PFSK-1 (cell line): ENCODE measurements at regions not wholly inside any gene's neighbourhood (a gene's known extent, or its start where the extent isn't known, plus 50 kb on each side); places are given as distances from the start of the nearest gene placed in this dataset.

Experiments
- FOXP2 ChIP-seq: optimal IDR thresholded peaks from 2 replicates; pipeline ENCODE3; 2011; ENCODE audit warnings: borderline replicate concordance, control low read depth, inconsistent platforms; ENCODE audit not compliant: insufficient read depth; ENCODE audit errors: extremely low read length, extremely low read depth
- POLR2AphosphoS5 ChIP-seq: IDR thresholded peaks from 2 replicates; pipeline ENCODE4 v1.6.1; 2012; ENCODE audit warnings: low read depth, mild to moderate bottlenecking, control low read depth, low read length, moderate library complexity
- REST ChIP-seq, 2 experiments: IDR thresholded peaks; 2 replicates each; pipeline versions ENCODE4 v1.6.1 to v1.8.0; 2011 to 2012; ENCODE audit warnings: low read depth in 2 of 2, low read length in 2 of 2, control low read depth in 1 of 2, inconsistent platforms in 1 of 2, mild to moderate bottlenecking in 1 of 2, moderate library complexity in 1 of 2; ENCODE audit not compliant: insufficient read depth in 1 of 2
- SIN3A ChIP-seq: IDR thresholded peaks from 2 replicates; pipeline ENCODE4 v1.6.1; 2012; ENCODE audit warnings: mild to moderate bottlenecking, low read length, moderate library complexity, borderline replicate concordance; ENCODE audit not compliant: insufficient read depth
- TAF1 ChIP-seq: IDR thresholded peaks from 2 replicates; pipeline ENCODE4 v1.6.1; 2012; ENCODE audit warnings: low read length, control low read depth, borderline replicate concordance; ENCODE audit not compliant: insufficient read depth

- TF ChIP-seq REST (IDR thresholded peaks at IDR 0.05; ENCODE audit: insufficient read depth in 1 of 2, low read depth in 2 of 2, low read length in 2 of 2) (no peak), FOXP2 (no peak), POLR2AphosphoS5 (no peak), SIN3A (no peak), TAF1 (no peak)
Measured at GRCh38 chr9:89953824-89954615, 349.2 kb downstream of the GADD45G start.

GRCh38 chr9:89955144-89955543 lies 350.3 kb downstream of the GADD45G start:
- TF ChIP-seq TAF1 (no peak), REST (IDR thresholded peaks at IDR 0.05; ENCODE audit: insufficient read depth in 1 of 2, low read depth in 2 of 2, low read length in 2 of 2) (no peak), SIN3A (no peak), FOXP2 (no peak), POLR2AphosphoS5 (no peak)

GRCh38 chr9:89955626-89956025 lies 350.8 kb downstream of the GADD45G start:
- no peak for TF ChIP-seq TAF1

GRCh38 chr9:89956331-89956730 lies 351.5 kb downstream of the GADD45G start:
- TF ChIP-seq POLR2AphosphoS5 = no peak
- no peak for TF ChIP-seq FOXP2
- TF ChIP-seq TAF1 = no peak
- TF ChIP-seq REST (IDR thresholded peaks at IDR 0.05; ENCODE audit: insufficient read depth in 1 of 2, low read depth in 2 of 2, low read length in 2 of 2) = no peak
- TF ChIP-seq SIN3A = no peak

- TF ChIP-seq POLR2AphosphoS5 (no peak), REST (IDR thresholded peaks at IDR 0.05; ENCODE audit: insufficient read depth in 1 of 2, low read depth in 2 of 2, low read length in 2 of 2) (no peak), FOXP2 (no peak), SIN3A (no peak), TAF1 (no peak)
Measured at GRCh38 chr9:89956907-89957306, 352.1 kb downstream of the GADD45G start.
